Ecto neural progenitor cell (in vitro differentiated cells): ENCODE measurements at regions not wholly inside any gene's neighbourhood (a gene's known extent, or its start where the extent isn't known, plus 50 kb on each side); places are given as distances from the start of the nearest gene placed in this dataset.
"Not testable (repeated sequence)": the region's sequence is repeated elsewhere in the genome, so short reads cannot be mapped to it uniquely, and the experiment has no call there.

Experiments used
- DNase-seq: peaks from one replicate; pipeline ENCODE4 v3.0.0-alpha.2; 2018; ENCODE audit warnings: low spot score

- DNase-seq: no peak
These were observed 259.2 kb downstream of the C3orf38 start for GRCh38 chr3:88408935-88409334.

- DNase-seq: no peak
These were observed 260.5 kb downstream of the C3orf38 start for GRCh38 chr3:88410259-88410658.

- no peak for DNase-seq
These were observed 262.6 kb downstream of the C3orf38 start for GRCh38 chr3:88412346-88412745.

- DNase-seq: no peak
These were observed 266.7 kb downstream of the C3orf38 start for GRCh38 chr3:88416436-88416835.

- DNase-seq: no peak
These were observed 268.5 kb downstream of the C3orf38 start for GRCh38 chr3:88418219-88418618.

- no peak for DNase-seq
These were observed 283.8 kb downstream of the C3orf38 start for GRCh38 chr3:88433568-88433967.

- DNase-seq: no peak
These were observed 284.2 kb downstream of the C3orf38 start for GRCh38 chr3:88434001-88434400.

- DNase-seq: no peak
These were observed 290.9 kb downstream of the C3orf38 start for GRCh38 chr3:88440701-88441100.

- DNase-seq: no peak
These were observed 293.3 kb downstream of the C3orf38 start for GRCh38 chr3:88443066-88443465.

GRCh38 chr3:88444251-88444650 is 294.5 kb downstream of the C3orf38 start:
- no peak for DNase-seq

- DNase-seq: no peak
These were observed 302.5 kb downstream of the C3orf38 start for GRCh38 chr3:88452228-88452627.

GRCh38 chr3:88460369-88460768 is 310.6 kb downstream of the C3orf38 start:
- no peak for DNase-seq

- DNase-seq: no peak
These were observed 312.5 kb downstream of the C3orf38 start for GRCh38 chr3:88462230-88462629.

GRCh38 chr3:88467191-88467590 is 317.4 kb downstream of the C3orf38 start:
- no peak for DNase-seq

GRCh38 chr3:88469216-88469615 is 319.5 kb downstream of the C3orf38 start:
- DNase-seq: no peak

GRCh38 chr3:88478460-88478859 is 328.7 kb downstream of the C3orf38 start:
- no peak for DNase-seq

GRCh38 chr3:88480822-88481221 is 331.1 kb downstream of the C3orf38 start:
- no peak for DNase-seq

- no peak for DNase-seq
These were observed 335.2 kb downstream of the C3orf38 start for GRCh38 chr3:88485001-88485400.

- DNase-seq: not testable (repeated sequence)
These were observed 359.1 kb downstream of the C3orf38 start for GRCh38 chr3:88508818-88509217.

GRCh38 chr3:88509582-88509981 is 359.8 kb downstream of the C3orf38 start:
- DNase-seq: no peak

GRCh38 chr3:88528494-88528893 is 378.7 kb downstream of the C3orf38 start:
- DNase-seq: no peak

GRCh38 chr3:88534534-88534933 is 384.8 kb downstream of the C3orf38 start:
- DNase-seq: no peak

- DNase-seq: no peak
These were observed 385.8 kb downstream of the C3orf38 start for GRCh38 chr3:88535563-88535962.

GRCh38 chr3:88542916-88543315 is 393.2 kb downstream of the C3orf38 start:
- DNase-seq: no peak

- no peak for DNase-seq
These were observed 422.7 kb downstream of the C3orf38 start for GRCh38 chr3:88572450-88572849.
